DMS153 treated with DMSO at 0.1 percent for 48 hours (cell line): ENCODE measurements at regions not wholly inside any gene's neighbourhood (a gene's known extent, or its start where the extent isn't known, plus 50 kb on each side); places are given as distances from the start of the nearest gene placed in this dataset.
"Not testable (repeated sequence)": the region's sequence is repeated elsewhere in the genome, so short reads cannot be mapped to it uniquely, and the experiment has no call there.

Experiments used
- DNase-seq: peaks from one replicate; lab custom pipeline; 2025; ENCODE audit not compliant: unreplicated experiment; lab: John Stamatoyannopoulos, UW

DNA sequence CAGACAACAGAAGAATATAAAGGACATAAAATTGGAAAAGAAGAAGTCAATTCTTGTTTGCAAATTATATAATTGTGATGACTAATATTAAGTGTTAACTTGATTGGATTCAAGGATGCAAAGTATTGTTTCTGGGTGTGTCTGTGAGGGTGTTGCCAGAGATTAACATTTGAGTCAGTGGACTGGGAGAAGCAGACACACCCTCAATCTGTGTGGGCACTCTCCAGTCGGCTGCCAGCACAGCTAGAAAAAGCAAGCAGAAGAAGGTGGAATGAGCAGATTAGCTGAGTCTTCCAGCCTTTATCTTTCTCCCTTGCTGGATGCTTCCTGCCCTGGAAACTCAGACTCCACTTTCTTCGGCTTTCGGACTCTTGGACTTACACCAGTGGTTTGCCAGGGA, 51.7 kb downstream of the UBE2NL start:
- no peak for DNase-seq

DNA sequence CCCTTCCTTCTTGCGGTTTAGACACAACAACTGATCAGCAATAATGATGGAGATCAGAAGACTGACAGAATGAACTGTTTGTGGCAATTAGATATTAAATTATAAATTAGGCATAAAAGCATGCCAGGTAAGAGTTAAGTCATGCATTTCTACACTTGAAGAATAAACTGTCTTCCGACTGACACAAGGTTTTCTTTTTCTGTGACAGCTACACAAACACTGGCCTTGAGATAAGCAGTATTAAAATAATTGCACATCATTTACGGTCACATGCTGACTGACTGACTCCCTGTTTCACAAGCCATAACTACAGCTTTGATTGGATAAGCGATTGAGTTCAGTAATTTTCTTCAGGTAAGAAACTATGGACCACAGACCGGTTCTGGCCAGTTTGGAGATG, 56.2 kb downstream of the UBE2NL start:
- no peak for DNase-seq

DNA sequence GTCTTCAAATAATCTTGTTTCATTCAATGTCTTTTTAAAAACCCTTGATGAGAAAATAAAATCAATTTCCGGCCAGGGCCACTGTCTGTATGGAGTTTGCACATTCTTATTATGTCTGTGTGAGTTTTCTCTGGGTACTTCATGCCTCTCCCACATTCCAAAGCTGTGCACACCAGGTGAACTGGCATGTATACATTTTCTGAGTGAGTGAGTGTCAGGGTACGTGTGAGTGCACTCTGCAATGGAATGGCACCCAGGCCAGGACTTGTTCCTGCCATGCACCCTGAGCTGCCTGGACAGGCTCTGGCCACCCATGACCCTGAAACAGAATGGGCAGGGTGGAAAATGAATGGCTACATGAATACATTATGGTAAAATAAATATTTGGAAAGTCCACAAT, 61.3 kb downstream of the UBE2NL start:
- DNase-seq, result no peak

- no peak for DNase-seq
Measured at GRCh38 chrX:143964549-143964948, 80.7 kb downstream of the UBE2NL start.

GRCh38 chrX:143988356-143988755, 104.5 kb downstream of the UBE2NL start:
- DNase-seq, result no peak

DNA sequence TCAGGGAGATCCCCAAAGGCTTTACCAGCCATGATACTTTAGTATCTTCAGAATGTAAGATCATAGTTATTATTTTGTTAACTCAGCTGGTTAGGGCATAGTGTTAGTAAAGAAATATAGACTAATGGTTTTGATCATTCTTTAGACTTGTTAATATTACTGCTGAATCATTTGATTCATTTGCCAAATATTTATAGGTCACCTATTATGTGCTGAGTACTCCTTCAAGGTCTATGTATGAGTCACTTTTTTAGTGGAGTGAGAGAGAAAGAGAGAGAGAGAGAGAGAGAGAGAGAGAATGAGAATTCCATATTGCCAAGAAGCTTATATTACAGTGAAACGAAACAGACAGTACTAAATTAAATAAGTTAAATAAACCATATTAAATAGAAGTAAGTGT, 110.3 kb downstream of the UBE2NL start:
- DNase-seq, result no peak

GRCh38 chrX:143998261-143998660, 114.4 kb downstream of the UBE2NL start:
- no peak for DNase-seq

GRCh38 chrX:144006811-144007210, 122.9 kb downstream of the UBE2NL start:
- DNase-seq, result no peak

DNA sequence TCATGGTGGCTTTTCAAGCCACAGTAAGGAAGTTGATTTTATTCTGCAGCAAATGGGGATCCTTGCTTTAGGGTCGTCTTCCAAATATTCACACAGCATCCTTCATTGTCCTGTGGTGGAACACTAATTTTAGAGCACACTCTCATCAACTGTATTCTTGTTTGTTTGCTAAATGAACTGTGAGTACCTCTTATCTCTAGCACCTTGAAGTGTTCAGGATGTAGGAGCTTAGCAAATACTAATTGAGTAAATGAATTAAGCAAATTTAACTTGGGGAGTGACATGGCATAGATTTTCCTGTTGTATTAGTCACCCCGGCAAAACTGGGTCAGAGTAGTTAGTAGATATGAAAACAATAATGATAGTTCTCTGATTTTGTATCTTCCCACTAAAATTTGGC, 156.9 kb downstream of the UBE2NL start:
- DNase-seq, result no peak

GRCh38 chrX:144042271-144042670, 158.4 kb downstream of the UBE2NL start:
- DNase-seq, result no peak

DNA sequence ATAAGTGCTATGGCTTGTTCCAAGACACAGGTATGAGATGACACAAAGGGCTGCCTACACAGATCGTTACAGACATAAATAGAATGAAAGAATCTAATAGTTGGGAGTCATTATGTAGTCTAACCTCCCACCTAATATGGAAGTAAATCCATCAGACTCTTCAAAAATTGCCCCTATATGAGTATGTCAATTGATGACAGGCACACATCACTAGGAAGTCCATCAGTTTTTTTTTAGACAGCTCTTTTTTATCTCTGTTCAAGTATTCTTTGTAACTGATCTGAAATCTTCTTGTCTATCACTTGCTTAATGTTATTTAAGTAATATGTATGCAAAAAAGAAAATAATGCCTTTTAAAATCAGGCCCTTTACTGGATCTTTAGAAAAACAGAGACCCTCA, 191.6 kb downstream of the UBE2NL start:
- no peak for DNase-seq

- DNase-seq, result not testable (repeated sequence)
Measured at GRCh38 chrX:144082237-144082636, 198.4 kb downstream of the UBE2NL start.

GRCh38 chrX:144089674-144090073, 205.8 kb downstream of the UBE2NL start:
- DNase-seq, result not testable (repeated sequence)

DNA sequence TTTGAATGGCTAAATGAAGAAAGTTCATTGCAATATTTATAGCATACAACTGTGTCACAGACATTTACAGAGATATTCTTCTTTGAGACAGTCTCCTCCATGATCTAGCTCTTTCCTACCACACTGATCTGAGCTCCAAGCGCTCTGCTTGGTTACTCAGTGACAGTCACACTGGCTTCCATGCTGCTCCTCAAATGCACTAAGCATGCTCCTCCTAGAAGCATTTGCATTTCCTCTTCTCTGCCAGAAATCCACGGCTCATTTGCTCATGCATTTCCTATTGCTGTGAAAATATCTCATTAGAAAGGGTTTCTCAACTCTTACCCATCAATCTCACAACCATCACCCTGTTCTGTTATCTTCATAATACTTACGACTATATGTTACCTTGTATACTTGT, 208.2 kb downstream of the UBE2NL start:
- not testable (repeated sequence) for DNase-seq

GRCh38 chrX:144119490-144119889, 235.6 kb downstream of the UBE2NL start:
- DNase-seq, result not testable (repeated sequence)

DNA sequence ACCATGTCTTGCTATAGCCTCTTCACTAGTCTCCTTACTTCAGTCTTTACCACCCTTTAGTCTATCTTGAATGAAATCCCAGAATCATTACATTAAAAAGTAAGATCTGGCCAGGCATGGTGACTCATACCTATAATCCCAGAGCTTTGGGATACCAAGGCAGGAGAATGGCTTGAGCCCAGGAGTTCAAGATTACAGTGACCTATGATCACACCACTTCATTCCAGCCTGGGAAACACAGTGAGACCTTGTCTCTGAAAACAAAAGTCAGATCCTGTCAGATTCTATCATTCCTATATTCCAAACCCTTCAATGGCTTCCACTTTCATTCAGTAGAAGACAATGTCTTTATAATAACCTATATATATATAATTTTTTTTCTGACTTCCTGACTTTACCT, 237.7 kb downstream of the UBE2NL start:
- not testable (repeated sequence) for DNase-seq

GRCh38 chrX:144127570-144128169, 243.8 kb downstream of the UBE2NL start:
- not testable (repeated sequence) for DNase-seq

- DNase-seq, result not testable (repeated sequence)
Measured at GRCh38 chrX:144129511-144129910, 245.6 kb downstream of the UBE2NL start.

DNA sequence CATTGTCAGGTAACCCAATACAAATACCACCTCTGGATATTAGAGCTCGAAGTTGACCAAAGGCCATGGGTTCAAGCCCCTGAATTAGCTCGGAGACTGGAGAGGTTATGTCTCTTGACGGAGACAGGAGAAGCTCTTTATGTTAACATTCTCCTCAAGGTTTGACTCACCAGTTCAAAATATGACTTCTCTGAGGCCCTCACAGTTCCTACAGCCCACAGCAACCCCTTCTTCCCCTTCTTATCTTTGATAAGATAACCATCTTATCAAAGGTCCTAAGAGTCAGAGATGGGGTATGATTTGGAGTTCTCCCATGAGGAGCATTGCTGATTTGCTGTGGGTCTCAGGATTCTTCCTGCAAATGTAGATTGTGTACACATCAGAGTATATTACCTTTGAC, 246.6 kb downstream of the UBE2NL start:
- not testable (repeated sequence) for DNase-seq

GRCh38 chrX:144131080-144131479, 247.2 kb downstream of the UBE2NL start:
- not testable (repeated sequence) for DNase-seq

DNA sequence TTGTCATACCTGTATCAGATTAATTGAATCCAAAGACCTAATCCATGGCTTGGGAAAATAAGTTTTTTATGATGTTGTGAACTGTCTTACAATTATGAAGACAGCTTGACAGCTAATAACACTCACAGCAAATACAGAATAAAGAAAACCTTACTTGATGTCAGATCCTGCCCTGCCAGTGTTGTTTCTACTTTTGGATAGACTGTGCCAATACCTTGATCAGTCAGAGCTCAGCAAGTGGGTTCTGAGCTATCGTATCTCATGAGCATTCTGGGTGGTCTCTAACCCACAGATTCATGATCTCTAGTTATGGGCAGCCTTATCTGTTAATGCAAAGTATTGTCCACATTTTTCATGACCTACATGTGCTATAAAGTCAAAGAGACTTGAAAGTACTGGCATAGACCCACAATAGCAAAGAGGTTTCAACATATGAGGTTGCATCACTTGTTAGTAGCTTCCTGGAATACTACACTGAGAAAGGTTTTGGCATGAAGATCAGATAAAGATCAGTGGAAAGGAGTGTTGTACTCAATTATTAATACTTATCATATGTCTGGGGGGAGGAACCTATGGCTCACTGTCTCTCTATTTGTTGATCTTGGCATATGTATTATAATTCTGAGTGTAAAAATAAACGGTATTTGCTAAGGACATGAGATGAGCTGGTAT, 250.7 kb downstream of the UBE2NL start:
- DNase-seq, result not testable (repeated sequence)

GRCh38 chrX:144154474-144154873, 270.6 kb downstream of the UBE2NL start:
- not testable (repeated sequence) for DNase-seq

DNA sequence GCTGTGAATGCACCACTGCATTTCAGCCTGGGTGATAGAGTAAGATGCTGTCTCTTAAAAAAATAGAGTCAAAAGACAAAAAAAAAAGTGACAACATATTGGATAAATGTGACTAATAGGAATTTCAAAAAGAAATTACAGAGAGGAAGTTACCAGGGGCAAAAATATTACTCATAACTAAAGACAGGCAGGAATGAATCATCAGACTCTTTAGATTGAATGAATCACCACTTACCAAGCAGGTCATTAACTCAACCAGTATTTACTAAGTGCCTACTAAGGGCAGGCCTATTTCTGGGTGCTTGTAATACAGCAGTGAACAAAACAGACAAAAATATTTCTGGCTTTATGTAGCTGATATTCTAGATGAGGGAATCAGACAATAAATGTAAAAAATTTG, 301.3 kb downstream of the UBE2NL start:
- DNase-seq, result not testable (repeated sequence)
